ENCODE measurements at regions not wholly inside any gene's neighbourhood (a gene's known extent, or its start where the extent isn't known, plus 50 kb on each side); places are given as distances from the start of the nearest gene placed in this dataset.

DNA sequence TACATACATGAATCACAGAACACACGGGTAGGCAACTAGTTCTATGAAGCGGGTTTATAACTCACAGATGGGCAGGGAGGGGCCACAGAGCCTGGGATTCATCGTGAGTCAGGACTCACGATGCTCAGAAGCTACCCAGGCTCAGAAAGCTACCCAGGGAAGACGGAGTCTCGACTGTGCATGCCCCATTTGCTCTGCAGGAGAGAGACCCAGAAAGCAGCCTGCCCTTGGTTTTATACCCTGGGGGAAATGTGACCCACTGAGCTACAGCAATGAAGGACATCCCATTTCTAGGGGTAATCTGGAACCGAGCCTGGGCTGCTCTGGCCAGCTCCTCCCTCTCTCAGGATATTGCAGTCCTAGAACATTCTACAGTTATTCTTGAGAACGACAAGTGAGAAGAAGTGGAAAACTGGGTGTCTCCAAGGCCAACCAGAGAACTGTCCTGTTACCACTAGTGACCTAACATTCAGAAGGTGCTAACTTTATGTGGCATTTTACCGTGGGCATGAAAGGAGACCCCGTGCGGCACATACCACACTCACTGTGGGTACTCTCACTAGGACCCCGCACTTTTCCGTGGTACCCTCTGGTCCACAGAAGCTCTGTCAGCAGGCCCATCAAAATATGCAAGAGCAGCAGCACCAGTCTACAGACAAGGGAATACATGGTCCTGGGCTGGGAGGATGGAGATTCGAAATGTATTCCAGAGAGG is 201.9 kb upstream of the PMEPA1 start:
- peaks cover 17 to 31% of the 10 kb centered on the region in 2 donors for H3K27me3 Mint-ChIP-seq (ENCODE audit: low read depth in 2 of 2)
- H3K9me3 Mint-ChIP-seq = no peaks in the 10 kb centered on the region
- no peak for ATAC-seq
- WGBS (ENCODE audit: insufficient coverage) = 89% methylated on average over 14 of the region's 14 CpGs
- H3K4me1 Mint-ChIP-seq = no peaks in the 10 kb centered on the region
- H3K4me3 Mint-ChIP-seq = no peak overlapping the region
- Histone ChIP-seq H3K27me3 (ENCODE audit: control insufficient read depth, insufficient read depth, low read length) (no peaks in the 10 kb centered on the region), H3K4me1 (ENCODE audit: control insufficient read depth, insufficient read depth, low read length) (no peaks in the 10 kb centered on the region), H3K27ac (ENCODE audit: low read length) (no peak overlapping the region), H3K9me3 (ENCODE audit: control insufficient read depth, insufficient read depth, low read length) (no peaks in the 10 kb centered on the region), H3K36me3 (ENCODE audit: control insufficient read depth, insufficient read depth, low read length) (no peaks in the 10 kb centered on the region), H3K4me3 (ENCODE audit: low read length) (no peak overlapping the region)
- TF ChIP-seq, protein P1, sequence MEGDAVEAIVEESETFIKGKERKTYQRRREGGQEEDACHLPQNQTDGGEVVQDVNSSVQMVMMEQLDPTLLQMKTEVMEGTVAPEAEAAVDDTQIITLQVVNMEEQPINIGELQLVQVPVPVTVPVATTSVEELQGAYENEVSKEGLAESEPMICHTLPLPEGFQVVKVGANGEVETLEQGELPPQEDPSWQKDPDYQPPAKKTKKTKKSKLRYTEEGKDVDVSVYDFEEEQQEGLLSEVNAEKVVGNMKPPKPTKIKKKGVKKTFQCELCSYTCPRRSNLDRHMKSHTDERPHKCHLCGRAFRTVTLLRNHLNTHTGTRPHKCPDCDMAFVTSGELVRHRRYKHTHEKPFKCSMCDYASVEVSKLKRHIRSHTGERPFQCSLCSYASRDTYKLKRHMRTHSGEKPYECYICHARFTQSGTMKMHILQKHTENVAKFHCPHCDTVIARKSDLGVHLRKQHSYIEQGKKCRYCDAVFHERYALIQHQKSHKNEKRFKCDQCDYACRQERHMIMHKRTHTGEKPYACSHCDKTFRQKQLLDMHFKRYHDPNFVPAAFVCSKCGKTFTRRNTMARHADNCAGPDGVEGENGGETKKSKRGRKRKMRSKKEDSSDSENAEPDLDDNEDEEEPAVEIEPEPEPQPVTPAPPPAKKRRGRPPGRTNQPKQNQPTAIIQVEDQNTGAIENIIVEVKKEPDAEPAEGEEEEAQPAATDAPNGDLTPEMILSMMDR (IDR thresholded peaks at IDR 0.05) = no peak
- intact Hi-C loops (cut with micrococcal nuclease) = no loop called here
- no peak for DNase-seq
- no peaks in the 10 kb centered on the region for H3K36me3 Mint-ChIP-seq
- H3K27ac Mint-ChIP-seq = no peak overlapping the region

DNA sequence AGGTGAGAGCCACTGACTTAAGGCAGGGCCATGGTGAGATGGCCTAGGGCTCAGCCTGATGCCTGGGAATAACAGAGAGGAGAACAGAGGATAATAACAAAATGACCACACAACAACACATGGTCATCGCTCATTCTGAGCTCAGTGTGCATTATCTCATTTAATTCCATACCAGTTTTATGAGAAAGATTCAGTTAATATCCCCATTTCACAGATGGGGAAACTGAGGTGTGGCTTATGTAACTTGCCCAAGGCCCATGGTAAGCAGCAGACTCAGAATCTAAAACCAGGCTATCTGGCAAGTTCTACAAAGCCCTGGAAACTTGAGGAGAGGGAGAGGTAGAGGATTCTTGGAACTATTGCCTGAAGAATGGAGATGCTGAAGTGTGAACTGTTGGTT is 200.9 kb upstream of the PMEPA1 start:
- WGBS (ENCODE audit: insufficient coverage) = no CpG with 5 or more reads among the region's 1 CpG
- peaks cover 23 to 35% of the 10 kb centered on the region in 2 donors for H3K27me3 Mint-ChIP-seq (ENCODE audit: low read depth in 2 of 2)
- Histone ChIP-seq H3K4me3 (ENCODE audit: low read length) (no peak overlapping the region), H3K4me1 (ENCODE audit: control insufficient read depth, insufficient read depth, low read length) (no peaks in the 10 kb centered on the region), H3K36me3 (ENCODE audit: control insufficient read depth, insufficient read depth, low read length) (no peaks in the 10 kb centered on the region), H3K9me3 (ENCODE audit: control insufficient read depth, insufficient read depth, low read length) (no peaks in the 10 kb centered on the region), H3K27me3 (ENCODE audit: control insufficient read depth, insufficient read depth, low read length) (no peaks in the 10 kb centered on the region), H3K27ac (ENCODE audit: low read length) (no peak overlapping the region)
- ATAC-seq (no peak), DNase-seq (no peak)
- H3K27ac Mint-ChIP-seq = no peak overlapping the region
- intact Hi-C loops (cut with micrococcal nuclease) = no loop called here
- H3K9me3 Mint-ChIP-seq = no peaks in the 10 kb centered on the region
- TF ChIP-seq, protein P1 (IDR thresholded peaks at IDR 0.05) = no peak
- H3K4me3 Mint-ChIP-seq = no peak overlapping the region
- no peaks in the 10 kb centered on the region for H3K36me3 Mint-ChIP-seq
- H3K4me1 Mint-ChIP-seq = no peaks in the 10 kb centered on the region

DNA sequence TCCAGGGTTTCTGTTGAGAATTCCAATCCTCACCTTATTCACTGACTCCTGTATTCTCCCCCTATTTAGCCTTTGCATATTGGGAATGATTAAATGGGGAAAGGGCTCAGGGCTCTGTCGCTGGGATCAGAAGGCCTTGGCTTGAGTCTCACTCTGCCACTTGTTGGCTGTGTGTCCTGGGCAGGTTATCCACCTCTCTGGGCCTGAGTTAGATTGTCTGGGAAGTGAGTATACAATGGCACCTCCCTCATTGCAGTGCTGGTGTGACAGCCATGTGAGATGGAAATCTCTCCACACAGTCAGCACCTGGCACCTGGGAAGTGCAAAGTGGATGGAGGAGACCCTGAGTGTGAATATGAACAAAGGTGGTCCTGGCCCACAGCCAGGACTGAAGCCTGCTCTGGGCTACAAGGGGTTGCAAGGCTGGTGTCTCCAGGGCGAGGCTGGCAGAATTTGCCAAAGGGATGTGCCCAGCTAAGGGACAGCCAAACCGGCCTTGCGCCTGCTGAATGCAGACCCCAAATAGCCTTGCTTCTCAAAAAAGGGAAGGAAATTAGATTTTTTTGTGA is 200.0 kb upstream of the PMEPA1 start:
- H3K4me1 ChIP-seq (ENCODE audit: control insufficient read depth, insufficient read depth, low read length) = no peaks in the 10 kb centered on the region
- H3K4me3 ChIP-seq (ENCODE audit: low read length) = no peak overlapping the region
- ATAC-seq = no peak
- Mint-ChIP-seq H3K4me3 (no peak overlapping the region), H3K27ac (no peak overlapping the region), H3K4me1 (peaks cover 0 to under 1% of the 10 kb centered on the region in 2 donors), H3K9me3 (no peaks in the 10 kb centered on the region), H3K27me3 (ENCODE audit: low read depth in 2 of 2) (peaks cover 29 to 44% of the 10 kb centered on the region in 2 donors), H3K36me3 (no peaks in the 10 kb centered on the region)
- no peak overlapping the region for H3K27ac ChIP-seq (ENCODE audit: low read length)
- no peaks in the 10 kb centered on the region for H3K36me3 ChIP-seq (ENCODE audit: control insufficient read depth, insufficient read depth, low read length)
- no peaks in the 10 kb centered on the region for H3K27me3 ChIP-seq (ENCODE audit: control insufficient read depth, insufficient read depth, low read length)
- intact Hi-C loops (cut with micrococcal nuclease) = no loop called here
- WGBS (ENCODE audit: insufficient coverage) = 55% methylated on average over 4 of the region's 4 CpGs
- no peak for DNase-seq
- TF ChIP-seq, protein P1 (IDR thresholded peaks at IDR 0.05) = no peak
- H3K9me3 ChIP-seq (ENCODE audit: control insufficient read depth, insufficient read depth, low read length) = no peaks in the 10 kb centered on the region

All from natural killer cell (primary cell).